Ovary (tissue), 7 donors: ENCODE measurements at regions not wholly inside any gene's neighbourhood (a gene's known extent, or its start where the extent isn't known, plus 50 kb on each side); places are given as distances from the start of the nearest gene placed in this dataset.

ENCODE experiments used
- DNase-seq, 5 donors: peaks; one replicate each; pipeline ENCODE4 v3.0.0-alpha.2; 2019 to 2020
- H3K27ac ChIP-seq, 2 donors: fragments of 200-600 bp; one replicate each; pipeline versions ENCODE4 v1.5.1 to v1.8.0; 2019 to 2022
- H3K27me3 ChIP-seq: fragments of 200-600 bp; one replicate; pipeline ENCODE4 v1.8.0; 2022
- H3K36me3 ChIP-seq: fragments of 200-600 bp; sonication (generic); one replicate; pipeline ENCODE4 v1.5.1; 2019
- H3K4me1 ChIP-seq: one replicate; pipeline ENCODE4 v1.8.1; 2013; ENCODE audit warnings: mild to moderate bottlenecking, moderate library complexity; ENCODE audit not compliant: insufficient read depth
- H3K4me3 ChIP-seq: fragments of 200-600 bp; sonication (generic); one replicate; pipeline ENCODE4 v1.5.1; 2017
- H3K9me3 ChIP-seq, 2 donors: fragments of 200-600 bp in 1 of 2; sonication (generic) in 1 of 2; one replicate each; pipeline versions ENCODE4 v1.5.1 to v1.8.1; 2013 to 2019; ENCODE audit warnings: mild to moderate bottlenecking in 1 of 2, moderate library complexity in 1 of 2
- CTCF ChIP-seq, 3 donors: fragments of 450-650 bp in 2 of 3; fragments of 200-600 bp in 1 of 3; IDR thresholded peaks; one replicate each; pipeline versions ENCODE4 v1.5.1 to v1.8.0; 2016 to 2022; ENCODE audit warnings: antibody characterized with exemption in 3 of 3, mild to moderate bottlenecking in 1 of 3
- EP300 ChIP-seq: sonication (generic); formaldehyde crosslinking; IDR thresholded peaks from one replicate; pipeline ENCODE4 v1.6.1; 2017; ENCODE audit warnings: antibody characterized with exemption
- POLR2A ChIP-seq: fragments of 450-650 bp; IDR thresholded peaks from one replicate; pipeline ENCODE4 v1.6.1; 2017; ENCODE audit warnings: antibody characterized with exemption, mild to moderate bottlenecking, moderate library complexity
- WGBS, 3 donors: extraction: QIAGEN DNeasy Blood & Tissue Kit in 1 of 3; methylation state at CpG; one replicate each; pipeline versions ENCODE4 v1.1.5 to v1.1.7; 2013 to 2017; 5-methylcytosine and 5-hydroxymethylcytosine counted together
- intact Hi-C, 4 donors: fragments of 100-400 bp; cut with DNase I; formaldehyde crosslinking; loops; one replicate each; pipeline versions ENCODE4 v1.11.0 to v1.15.1; 2022 to 2023
- donor health status: DM: no; HTN: no; CAD: no; lungs with moderate emphysema.
- donor health status: DM: no; HTN: no; CAD: no.
- donor health status: Bipolar disorder and iron deficiency.
- donor health status: DM: no; HTN: no; CAD: no.
- donor health status: DM: yes; HTN: yes; CAD: no.

GRCh38 chr2:224258059-224258458 is 143.8 kb downstream of the FAM124B start:
- 89 to 94% (median 93%) methylated on average over 2 of the region's 2 CpGs for WGBS, 3 donors
- DNase-seq = no peak
- Histone ChIP-seq H3K27ac (no peak overlapping the region), H3K4me1 (peaks cover 6% of the 10 kb centered on the region), H3K9me3 (no peaks in the 10 kb centered on the region), H3K27me3 (no peaks in the 10 kb centered on the region), H3K36me3 (no peaks in the 10 kb centered on the region), H3K4me3 (no peak overlapping the region)
- TF ChIP-seq POLR2A = no peak
- TF ChIP-seq EP300 = no peak
- TF ChIP-seq CTCF (IDR thresholded peaks at IDR 0.05) = no peak
- intact Hi-C loops = no loop called here

GRCh38 chr2:224257156-224257555 is 144.8 kb downstream of the FAM124B start:
- DNase-seq = no peak
- H3K27me3 ChIP-seq = no peaks in the 10 kb centered on the region
- intact Hi-C loops = no loop called here
- TF ChIP-seq CTCF (IDR thresholded peaks at IDR 0.05) = no peak
- no peak for TF ChIP-seq POLR2A
- no peak for TF ChIP-seq EP300
- H3K9me3 ChIP-seq = no peaks in the 10 kb centered on the region
- H3K36me3 ChIP-seq = no peaks in the 10 kb centered on the region
- H3K27ac ChIP-seq = no peak overlapping the region
- peaks cover 6% of the 10 kb centered on the region for H3K4me1 ChIP-seq
- H3K4me3 ChIP-seq = no peak overlapping the region
- 47 to 81% (median 74%) methylated on average over 2 of the region's 2 CpGs for WGBS, 3 donors

- Histone ChIP-seq H3K36me3 (no peaks in the 10 kb centered on the region), H3K4me1 (peaks cover 3% of the 10 kb centered on the region), H3K27ac (no peak overlapping the region), H3K4me3 (no peak overlapping the region), H3K27me3 (no peaks in the 10 kb centered on the region), H3K9me3 (no peaks in the 10 kb centered on the region)
- 97 to 100% (median 98%) methylated on average over 1 of the region's 1 CpG for WGBS, 3 donors
- no peak for TF ChIP-seq POLR2A
- intact Hi-C loops = no loop called here
- no peak for DNase-seq
These were observed 148.4 kb downstream of the FAM124B start for GRCh38 chr2:224253464-224253863.

GRCh38 chr2:224252631-224253030 is 149.3 kb downstream of the FAM124B start:
- no peaks in the 10 kb centered on the region for H3K9me3 ChIP-seq
- no peaks in the 10 kb centered on the region for H3K36me3 ChIP-seq
- TF ChIP-seq EP300 (no peak), POLR2A (no peak), CTCF (IDR thresholded peaks at IDR 0.05) (no peak)
- no peak overlapping the region for H3K27ac ChIP-seq
- H3K4me3 ChIP-seq = no peak overlapping the region
- no peaks in the 10 kb centered on the region for H3K27me3 ChIP-seq
- intact Hi-C loops = no loop called here
- peaks cover 3% of the 10 kb centered on the region for H3K4me1 ChIP-seq
- DNase-seq = no peak

GRCh38 chr2:224248944-224249371 is 152.9 kb downstream of the FAM124B start:
- no peaks in the 10 kb centered on the region for H3K36me3 ChIP-seq
- H3K9me3 ChIP-seq = no peaks in the 10 kb centered on the region
- no peaks in the 10 kb centered on the region for H3K27me3 ChIP-seq
- peaks cover 2% of the 10 kb centered on the region for H3K4me1 ChIP-seq
- intact Hi-C loops = no loop called here
- no peak overlapping the region for H3K4me3 ChIP-seq
- no peak overlapping the region for H3K27ac ChIP-seq
- DNase-seq = no peak
- no peak for TF ChIP-seq POLR2A
- no peak for TF ChIP-seq EP300
- no peak for TF ChIP-seq CTCF (IDR thresholded peaks at IDR 0.05)
- WGBS, 3 donors = 96 to 100% (median 100%) methylated on average over 1 of the region's 1 CpG
